ENCODE measurements at regions not wholly inside any gene's neighbourhood (a gene's known extent, or its start where the extent isn't known, plus 50 kb on each side); places are given as distances from the start of the nearest gene placed in this dataset.
A peak's percentile ranks its signal among the peaks of the same experiment; 100 is the strongest.
"Not testable (repeated sequence)": the region's sequence is repeated elsewhere in the genome, so short reads cannot be mapped to it uniquely, and the experiment has no call there.

DNA sequence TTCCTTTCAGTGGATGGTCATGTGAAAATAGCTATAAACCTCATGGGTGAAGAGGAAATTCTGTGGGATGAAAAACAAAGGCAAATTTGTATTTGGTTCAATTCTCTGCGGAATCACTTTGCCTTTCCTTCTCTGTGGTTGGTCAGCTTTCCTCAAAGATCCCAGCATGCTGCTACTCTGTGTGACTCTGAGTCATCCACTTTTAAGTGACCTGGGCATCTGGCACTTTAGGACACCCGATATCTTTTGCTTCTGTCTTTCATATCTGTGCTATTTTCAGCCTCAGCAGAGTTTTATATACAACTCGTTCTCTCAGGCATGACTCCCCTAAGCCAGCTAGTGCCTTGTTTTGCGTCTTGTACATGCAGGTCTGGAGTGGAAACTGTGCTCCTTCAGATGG is 217.0 kb upstream of the PIEZO2 start:
- DNase-seq (ENCODE audit: low read depth): peak; percentile 34
- TF ChIP-seq, protein P1, sequence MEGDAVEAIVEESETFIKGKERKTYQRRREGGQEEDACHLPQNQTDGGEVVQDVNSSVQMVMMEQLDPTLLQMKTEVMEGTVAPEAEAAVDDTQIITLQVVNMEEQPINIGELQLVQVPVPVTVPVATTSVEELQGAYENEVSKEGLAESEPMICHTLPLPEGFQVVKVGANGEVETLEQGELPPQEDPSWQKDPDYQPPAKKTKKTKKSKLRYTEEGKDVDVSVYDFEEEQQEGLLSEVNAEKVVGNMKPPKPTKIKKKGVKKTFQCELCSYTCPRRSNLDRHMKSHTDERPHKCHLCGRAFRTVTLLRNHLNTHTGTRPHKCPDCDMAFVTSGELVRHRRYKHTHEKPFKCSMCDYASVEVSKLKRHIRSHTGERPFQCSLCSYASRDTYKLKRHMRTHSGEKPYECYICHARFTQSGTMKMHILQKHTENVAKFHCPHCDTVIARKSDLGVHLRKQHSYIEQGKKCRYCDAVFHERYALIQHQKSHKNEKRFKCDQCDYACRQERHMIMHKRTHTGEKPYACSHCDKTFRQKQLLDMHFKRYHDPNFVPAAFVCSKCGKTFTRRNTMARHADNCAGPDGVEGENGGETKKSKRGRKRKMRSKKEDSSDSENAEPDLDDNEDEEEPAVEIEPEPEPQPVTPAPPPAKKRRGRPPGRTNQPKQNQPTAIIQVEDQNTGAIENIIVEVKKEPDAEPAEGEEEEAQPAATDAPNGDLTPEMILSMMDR (conservative IDR thresholded peaks at IDR 0.05; ENCODE audit: control insufficient read depth, insufficient read depth, low read depth, low read length): no peak
- no peak overlapping the region for H3K4me3 ChIP-seq (ENCODE audit: control insufficient read depth, low read depth, low read length)

DNA sequence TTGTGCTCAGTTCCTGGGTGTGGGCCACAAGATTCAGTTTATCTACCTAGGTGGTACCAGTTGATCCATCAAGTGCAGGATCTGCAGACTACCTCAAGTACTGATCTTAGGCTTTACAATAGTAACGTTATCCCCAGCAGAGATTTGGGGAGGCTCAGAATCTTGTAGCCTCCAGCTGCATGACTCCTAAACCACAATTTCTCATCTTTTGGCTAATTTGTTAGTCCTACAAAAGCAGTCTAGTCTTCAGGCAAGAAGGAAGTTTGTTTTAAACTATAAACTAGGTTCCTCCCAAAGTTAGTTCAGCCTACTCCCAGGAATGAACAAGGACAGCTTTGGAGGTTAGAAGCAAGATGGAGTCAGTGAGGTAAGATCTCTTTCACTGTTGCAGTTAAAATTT is 213.5 kb upstream of the PIEZO2 start:
- no peak overlapping the region for H3K4me3 ChIP-seq (ENCODE audit: control insufficient read depth, low read depth, low read length)
- TF ChIP-seq, protein P1 (conservative IDR thresholded peaks at IDR 0.05; ENCODE audit: control insufficient read depth, insufficient read depth, low read depth, low read length): no peak
- DNase-seq (ENCODE audit: low read depth): no peak

DNA sequence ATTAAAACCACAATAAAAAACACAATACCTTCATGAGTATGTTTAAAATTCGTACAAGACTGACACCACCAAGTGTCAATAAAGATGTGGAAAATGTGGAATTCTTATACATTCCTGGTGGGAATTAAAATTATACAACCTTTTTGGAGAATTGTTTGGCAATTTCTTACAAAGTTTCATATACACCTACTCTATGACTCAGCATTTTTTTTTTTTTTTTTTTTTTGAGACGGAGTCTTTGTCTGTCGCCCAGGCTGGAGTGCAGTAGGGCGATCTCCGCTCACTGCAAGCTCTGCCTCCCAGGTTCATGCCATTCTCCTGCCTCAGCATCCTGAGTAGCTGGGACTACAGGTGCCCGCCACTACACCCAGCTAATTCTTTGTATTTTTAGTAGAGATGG is 212.5 kb upstream of the PIEZO2 start:
- H3K4me3 ChIP-seq (ENCODE audit: control insufficient read depth, low read depth, low read length); DNase-seq (ENCODE audit: low read depth): not testable (repeated sequence)

DNA sequence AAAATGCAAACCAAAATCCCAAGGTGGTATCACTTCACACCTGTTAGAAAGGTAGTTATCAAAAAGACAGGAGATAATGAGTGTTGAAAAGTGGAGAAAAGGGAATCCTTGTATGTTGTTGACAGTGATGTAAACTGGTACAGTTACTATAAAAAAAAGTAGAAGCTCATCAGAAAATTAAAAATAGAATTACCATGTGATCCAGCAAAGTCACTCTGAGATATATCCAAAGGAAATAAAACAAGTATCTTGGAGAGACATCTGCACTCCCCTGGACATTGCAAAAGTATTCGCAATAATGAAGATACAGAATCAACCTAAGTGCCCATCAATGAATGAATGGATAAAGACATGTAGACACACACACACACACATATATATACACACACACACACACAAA is 208.3 kb upstream of the PIEZO2 start:
- TF ChIP-seq, protein P1 (conservative IDR thresholded peaks at IDR 0.05; ENCODE audit: control insufficient read depth, insufficient read depth, low read depth, low read length): no peak
- no peak for DNase-seq (ENCODE audit: low read depth)
- no peak overlapping the region for H3K4me3 ChIP-seq (ENCODE audit: control insufficient read depth, low read depth, low read length)

DNA sequence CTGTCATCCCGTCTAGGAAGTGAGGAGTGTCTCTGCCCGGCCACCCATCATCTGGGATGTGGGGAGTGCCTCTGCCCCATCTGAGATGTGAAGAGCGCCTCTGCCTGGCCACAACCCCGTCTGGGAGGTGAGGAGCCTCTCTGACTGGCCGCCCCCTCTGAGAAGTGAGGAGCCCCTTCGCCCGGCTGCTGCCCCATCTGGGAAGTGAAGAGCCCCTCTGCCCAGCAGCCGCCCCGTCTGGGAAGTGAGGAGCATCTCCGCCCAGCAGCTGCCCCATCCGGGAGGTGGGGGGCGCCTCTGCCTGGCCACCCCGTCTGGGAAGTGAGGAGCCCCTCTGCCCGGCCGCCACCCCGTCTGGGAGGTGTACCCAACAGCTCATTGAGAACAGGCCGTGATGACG is 195.2 kb upstream of the PIEZO2 start:
- DNase-seq (ENCODE audit: low read depth); H3K4me3 ChIP-seq (ENCODE audit: control insufficient read depth, low read depth, low read length): not testable (repeated sequence)

DNA sequence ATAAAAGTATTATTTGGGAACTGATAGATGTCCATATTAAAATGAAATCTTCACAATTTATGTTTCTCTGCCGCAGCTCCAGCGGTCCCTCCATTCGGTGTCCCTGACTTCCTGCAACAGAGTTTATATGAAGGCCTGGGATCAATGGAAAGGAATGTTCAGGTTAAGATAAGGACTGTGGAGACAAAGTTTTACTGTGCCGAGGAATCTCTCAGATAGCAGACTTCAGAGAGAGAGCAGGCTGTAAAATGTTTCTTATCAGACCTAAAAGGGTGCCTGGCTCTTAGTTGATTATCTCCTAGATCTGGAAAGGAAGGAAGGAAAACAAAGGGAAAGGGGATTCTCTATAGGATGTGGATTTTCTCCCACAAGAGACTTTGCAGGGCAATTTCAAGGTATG is 193.7 kb upstream of the PIEZO2 start:
- no peak for DNase-seq (ENCODE audit: low read depth)
- TF ChIP-seq, protein P1 (conservative IDR thresholded peaks at IDR 0.05; ENCODE audit: control insufficient read depth, insufficient read depth, low read depth, low read length): no peak
- H3K4me3 ChIP-seq (ENCODE audit: control insufficient read depth, low read depth, low read length): no peak overlapping the region

DNA sequence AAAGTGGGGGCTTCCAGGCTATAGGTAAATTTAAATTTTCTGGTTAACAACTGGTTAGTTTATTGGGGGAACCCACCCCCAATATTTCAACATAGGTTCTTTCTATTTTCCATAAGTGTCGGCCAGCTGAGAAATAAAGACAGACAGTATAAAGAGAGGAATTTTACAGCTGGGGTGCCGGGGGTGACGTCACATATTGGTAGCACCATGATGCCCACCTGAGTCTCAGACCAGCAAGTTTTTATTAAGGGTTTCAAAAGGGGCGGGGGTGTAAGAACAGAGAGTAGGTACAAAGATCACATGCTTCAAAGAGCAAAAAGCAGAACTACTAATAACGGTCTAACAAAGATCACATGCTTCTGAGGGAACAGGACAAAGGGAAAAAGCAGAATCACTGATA is 192.7 kb upstream of the PIEZO2 start:
- DNase-seq (ENCODE audit: low read depth); H3K4me3 ChIP-seq (ENCODE audit: control insufficient read depth, low read depth, low read length): not testable (repeated sequence)

DNA sequence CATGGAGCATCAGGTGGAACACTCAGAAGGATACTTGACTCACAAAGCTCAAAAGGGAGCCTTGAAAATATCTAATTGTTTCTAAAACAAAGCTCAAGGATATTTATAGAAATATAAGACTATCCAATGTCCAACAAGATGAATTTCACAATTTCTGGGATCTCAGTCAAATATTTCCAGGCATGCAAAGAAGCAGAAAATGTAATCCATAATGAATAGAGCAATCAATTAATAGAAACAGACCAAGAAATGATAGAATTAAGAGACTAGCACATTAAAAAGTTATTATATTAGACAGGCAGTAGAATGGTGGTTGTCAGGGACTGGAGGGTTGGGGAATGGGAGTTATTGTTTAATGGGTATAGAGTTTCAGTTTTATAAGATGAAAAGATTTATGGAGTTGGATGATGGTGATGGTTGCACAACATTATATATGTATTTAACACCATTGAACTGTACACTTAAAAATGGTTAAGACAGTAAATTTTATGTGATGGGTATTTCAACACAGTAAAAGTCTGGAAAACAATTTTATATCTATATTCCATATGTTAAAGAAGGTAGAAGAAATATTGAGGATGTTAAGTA is 189.9 kb upstream of the PIEZO2 start:
- peak; percentile 13 for DNase-seq (ENCODE audit: low read depth)
- H3K4me3 ChIP-seq (ENCODE audit: control insufficient read depth, low read depth, low read length): no peak overlapping the region
- TF ChIP-seq, protein P1 (conservative IDR thresholded peaks at IDR 0.05; ENCODE audit: control insufficient read depth, insufficient read depth, low read depth, low read length): no peak
